HepG2 (cell line): ENCODE measurements at regions not wholly inside any gene's neighbourhood (a gene's known extent, or its start where the extent isn't known, plus 50 kb on each side); places are given as distances from the start of the nearest gene placed in this dataset.

Experiments used
- ATAC-seq: fragments of 200-7000 bp; cut with Tn5 transposase; 3 replicates; pipeline ENCODE4 v1.9.1; 2020; ENCODE audit warnings: mild to moderate bottlenecking, moderate library complexity
- BruUV-seq: library from RNA; stranded (reverse); fragments of 400-500 nt; replicated peaks from 2 replicates; lab custom pipeline; 2021; lab: Mats Ljungman, UMichigan
- CTCF ChIA-PET: fragments of 300-600 bp; formaldehyde crosslinking; extraction: SDS; loops from one replicate; lab custom pipeline; 2021; ENCODE audit warnings: low total read pairs, inconsistent platforms, low intra/inter-chr PET ratio; lab: Yijun Ruan, JAX
- POLR2A ChIA-PET: fragments of 350-600 bp; sonication (Branson Sonifier 250); formaldehyde crosslinking; loops from one replicate; lab custom pipeline; 2020; ENCODE audit warnings: antibody characterized with exemption, inconsistent platforms; lab: Yijun Ruan, JAX
- DNase-seq: peaks from one replicate; pipeline ENCODE4 v3.0.0-alpha.2; 2015; ENCODE audit warnings: low spot score
- FAIRE-seq: peaks from 3 replicates; lab custom pipeline; 2011; peaks lifted over from hg19 to GRCh38; lab: Jason Lieb, UNC
- H2AFZ ChIP-seq: one replicate; pipeline ENCODE4 v1.6.1; 2011; ENCODE audit warnings: low read length, inconsistent platforms
- H3K27ac ChIP-seq: fragments of 300-600 bp; 3 replicates; pipeline ENCODE4 v1.8.0; 2011; ENCODE audit warnings: mixed run types, mild to moderate bottlenecking, mixed read lengths, low read length, inconsistent platforms; ENCODE audit not compliant: insufficient read depth; ENCODE audit errors: extremely low read length
- H3K27me3 ChIP-seq, 2 experiments: fragments of 200-600 bp in 1 of 2; 2 replicates in 1 of 2; 3 replicates in 1 of 2; pipeline versions ENCODE4 v1.6.0 to v1.8.0; 2011; ENCODE audit warnings: low read length in 2 of 2, mild to moderate bottlenecking in 2 of 2, moderate library complexity in 2 of 2, inconsistent platforms in 1 of 2; ENCODE audit not compliant: insufficient read depth in 2 of 2, control insufficient read depth in 1 of 2
- H3K36me3 ChIP-seq, 2 experiments: fragments of 200-600 bp in 1 of 2; replicated peaks in 1 of 2; 2 replicates in 1 of 2; 3 replicates in 1 of 2; pipeline versions ENCODE4 v1.5.1 to v1.8.0; 2011; ENCODE audit warnings: low read length in 2 of 2, inconsistent platforms in 1 of 2; ENCODE audit not compliant: insufficient read depth in 2 of 2, control insufficient read depth in 1 of 2
- H3K4me1 ChIP-seq: 2 replicates; pipeline ENCODE4 v1.5.1; 2012; ENCODE audit warnings: low read length, inconsistent platforms; ENCODE audit not compliant: insufficient read depth
- H3K4me2 ChIP-seq: 2 replicates; pipeline ENCODE4 v1.6.0; 2011; ENCODE audit warnings: low read depth, low read length, inconsistent platforms
- H3K4me3 ChIP-seq, 3 experiments: fragments of 200-600 bp in 1 of 3; sonication (generic), shearing (Covaris generic) in 1 of 3; replicated peaks in 1 of 3; 2 replicates each; pipeline ENCODE4 v1.5.1; 2011 to 2016; ENCODE audit warnings: low read length in 3 of 3, inconsistent platforms in 2 of 3, low read depth in 2 of 3, mild to moderate bottlenecking in 2 of 3, control low read depth in 1 of 3, mixed read lengths in 1 of 3; ENCODE audit not compliant: insufficient read depth in 1 of 3
- H3K79me2 ChIP-seq: one replicate; pipeline ENCODE4 v1.6.1; 2011; ENCODE audit warnings: low read length, inconsistent platforms; ENCODE audit not compliant: insufficient read depth
- H3K9ac ChIP-seq: 2 replicates; pipeline ENCODE4 v1.6.0; 2011; ENCODE audit warnings: mild to moderate bottlenecking, low read depth, low read length, inconsistent platforms; ENCODE audit not compliant: insufficient read depth
- H3K9me3 ChIP-seq: 2 replicates; pipeline ENCODE4 v1.5.1; 2012; ENCODE audit warnings: mild to moderate bottlenecking, low read length
- H4K20me1 ChIP-seq: 2 replicates; pipeline ENCODE4 v1.6.0; 2011; ENCODE audit warnings: inconsistent platforms, mild to moderate bottlenecking, low read length, moderate library complexity; ENCODE audit not compliant: insufficient read depth
- ARNT2 ChIP-seq: sonication (generic); formaldehyde crosslinking; IDR thresholded peaks from 2 replicates; pipeline ENCODE4 v1.8.0; 2022; ENCODE audit warnings: mild to moderate bottlenecking, low read depth, missing genetic modification reagents, moderate library complexity
- BHLHE40 ChIP-seq: IDR thresholded peaks from 2 replicates; pipeline ENCODE4 v1.6.1; 2011; ENCODE audit warnings: low read length, improper control_type of control experiment
- CTCF ChIP-seq: sonication (generic); formaldehyde crosslinking; IDR thresholded peaks from 2 replicates; pipeline ENCODE4 v1.5.0; 2020; ENCODE audit warnings: mild to moderate bottlenecking, missing genetic modification reagents, moderate library complexity
- MAFF ChIP-seq: IDR thresholded peaks from 2 replicates; pipeline ENCODE4 v1.6.1; 2011; ENCODE audit warnings: low read depth, low read length, improper control_type of control experiment
- MAFK ChIP-seq, 2 experiments: IDR thresholded peaks in 1 of 2; conservative IDR thresholded peaks in 1 of 2; 2 replicates each; pipeline ENCODE4 v1.6.1; 2011; ENCODE audit warnings: improper control_type of control experiment in 2 of 2, low read length in 2 of 2
- NFIB ChIP-seq: sonication (generic); formaldehyde crosslinking; IDR thresholded peaks from 2 replicates; pipeline ENCODE4 v1.9.0; 2021; ENCODE audit warnings: missing genetic modification reagents, mild to moderate bottlenecking, borderline replicate concordance
- SMC3 ChIP-seq: IDR thresholded peaks from 2 replicates; pipeline ENCODE4 v1.6.1; 2011; ENCODE audit warnings: low read length, improper control_type of control experiment
- STAG1 ChIP-seq: sonication (generic); formaldehyde crosslinking; IDR thresholded peaks from 2 replicates; pipeline ENCODE4 v1.4.0; 2020; ENCODE audit warnings: missing genetic modification reagents
- USF2 ChIP-seq, 2 experiments: sonication (generic) in 1 of 2; formaldehyde crosslinking in 1 of 2; IDR thresholded peaks; 2 replicates each; pipeline versions ENCODE4 v1.5.1 to v1.6.1; 2011 to 2020; ENCODE audit warnings: borderline replicate concordance in 1 of 2, low read depth in 1 of 2, low read length in 1 of 2, mild to moderate bottlenecking in 1 of 2, missing genetic modification reagents in 1 of 2, moderate library complexity in 1 of 2
- XRCC5 ChIP-seq: fragments of 200-400 bp; formaldehyde crosslinking; optimal IDR thresholded peaks from 2 replicates; pipeline ENCODE3; 2017; ENCODE audit warnings: mild to moderate bottlenecking, low read length
- ZNF18 ChIP-seq: sonication (generic); formaldehyde crosslinking; IDR thresholded peaks from 2 replicates; pipeline ENCODE4 v1.8.0; 2022; ENCODE audit warnings: mild to moderate bottlenecking, missing genetic modification reagents; ENCODE audit not compliant: insufficient replicate concordance
- ZNF484 ChIP-seq: sonication (generic); formaldehyde crosslinking; IDR thresholded peaks from 2 replicates; pipeline ENCODE4 v1.5.1; 2020; ENCODE audit warnings: mild to moderate bottlenecking, low read depth, missing genetic modification reagents, borderline replicate concordance
- ZNF629 ChIP-seq: sonication (generic); formaldehyde crosslinking; conservative IDR thresholded peaks from 2 replicates; pipeline ENCODE4 v1.5.0; 2020; ENCODE audit warnings: missing genetic modification reagents
- ZNF652 ChIP-seq: IDR thresholded peaks from 2 replicates; pipeline ENCODE4 v1.6.1; 2016; ENCODE audit warnings: low read depth, borderline replicate concordance
- WGBS: methylation state at CpG from one replicate; pipeline ENCODE4 v1.1.6; 2017; ENCODE audit warnings: low lambda C conversion rate; 5-methylcytosine and 5-hydroxymethylcytosine counted together
- in situ Hi-C: cut with HindIII; loops from 2 replicates; pipeline ENCODE4 v1.10.0; 2017; ENCODE audit warnings: low pct_unique_long_range_greater_than_20kb; ENCODE audit not compliant: extremely low pct_ligation_motif_present
- intact Hi-C: fragments of 100-400 bp; cut with micrococcal nuclease; formaldehyde crosslinking; loops from one replicate; pipeline ENCODE4 v1.10.0; 2022; ENCODE audit not compliant: unreplicated experiment

DNA sequence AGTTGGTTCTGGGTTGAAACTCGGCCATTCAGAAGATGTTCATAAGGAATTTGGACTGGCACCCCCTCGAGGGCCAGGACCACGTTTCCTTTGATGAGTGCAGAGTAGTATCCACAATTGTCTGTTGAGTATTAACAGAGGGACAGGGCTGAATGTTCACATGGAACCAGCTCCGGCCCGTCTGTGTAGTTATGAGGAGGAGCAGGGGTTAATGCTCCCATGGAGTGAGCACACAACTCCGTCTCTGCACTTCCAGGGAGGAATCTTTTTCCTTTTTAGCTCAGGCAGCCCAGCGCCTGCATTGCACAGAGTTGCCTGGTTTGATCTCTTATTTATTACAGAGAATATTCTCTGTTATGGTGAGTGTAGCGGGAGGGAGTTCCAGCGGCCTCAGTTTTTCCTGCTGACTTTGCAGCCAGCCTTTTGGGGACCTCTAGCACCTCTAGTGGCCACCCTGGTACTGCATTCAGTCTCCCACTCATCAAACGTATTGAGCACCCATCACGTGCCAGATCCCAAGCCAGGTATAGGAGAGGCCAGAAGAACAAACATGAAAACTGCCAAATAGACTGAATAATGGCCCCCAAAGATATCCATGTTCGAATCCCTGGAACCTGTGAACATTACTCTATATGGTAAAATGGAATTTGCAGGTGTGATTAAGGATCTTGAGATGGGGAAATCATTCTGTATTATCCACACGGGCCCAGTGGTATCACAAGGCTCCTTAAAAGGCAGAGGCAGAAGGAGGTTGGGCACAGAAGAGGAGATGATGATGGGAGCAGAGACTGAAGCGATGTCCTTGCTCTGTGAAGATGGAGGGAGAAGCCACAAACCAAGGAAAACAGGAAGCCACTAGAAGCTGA is 167.7 kb upstream of the CSF3R start:
- Histone ChIP-seq H3K9ac (no peak overlapping the region), H3K4me2 (no peak overlapping the region), H3K9me3 (no peaks in the 10 kb centered on the region), H3K4me1 (no peaks in the 10 kb centered on the region), H4K20me1 (no peaks in the 10 kb centered on the region)
- DNase-seq (peak; percentile 51), ATAC-seq (peak; percentile 88)
- BruUV-seq = no TSS peak
- POLR2A ChIA-PET = no interaction called here
- peak; percentile 78 for TF ChIP-seq ZNF629 (CRISPR knock-in tag)
- TF ChIP-seq CTCF (CRISPR knock-in tag) = peak; percentile 67
- TF ChIP-seq STAG1 (CRISPR knock-in tag) = peak; percentile 47
- TF ChIP-seq MAFF = peak; percentile 79
- TF ChIP-seq NFIB (CRISPR knock-in tag) = no peak
- peak; percentile 65; the same call in 1 of the 2 replicates for TF ChIP-seq USF2 (IDR thresholded peaks at IDR 0.05; ENCODE audit: low read depth, low read length)
- TF ChIP-seq USF2 (CRISPR knock-in tag; IDR thresholded peaks at IDR 0.05; ENCODE audit: borderline replicate concordance) = peak; percentile 67; the same call in 1 of the 2 replicates
- peak; percentile 36; the same call in 1 of the 2 replicates for TF ChIP-seq ZNF652 (CRISPR knock-in tag)
- peak; percentile 94 for TF ChIP-seq BHLHE40
- TF ChIP-seq SMC3 = peak; percentile 22; the same call in 1 of the 2 replicates
- TF ChIP-seq ZNF18 = no peak
- peak; percentile 67 for TF ChIP-seq XRCC5
- TF ChIP-seq ARNT2 (CRISPR knock-in tag) = no peak
- no peak for TF ChIP-seq ZNF484 (CRISPR knock-in tag)
- TF ChIP-seq MAFK (conservative IDR thresholded peaks at IDR 0.05 in 1 of 2, IDR thresholded peaks at IDR 0.05 in 1 of 2; ENCODE audit: low read length in 2 of 2) = peak; percentile 80 to 83
- TF ChIP-seq, all 625 proteins: peak for 10
- Histone ChIP-seq H3K27ac (no peak overlapping the region), H3K79me2 (no peaks in the 10 kb centered on the region), H3K4me3 (no peak overlapping the region), H2AFZ (no peak overlapping the region), H3K36me3 (no peaks in the 10 kb centered on the region), H3K27me3 (peaks cover 3 to 23% of the 10 kb centered on the region in 2 experiments; a peak in 4 of 5 replicates)
- FAIRE-seq = peak; percentile 87
- CTCF ChIA-PET = interaction anchor here (1.0 to 1.5 kb wide), 2 partner anchors 74 to 204 kb away, joined by 3 to 4 read pairs; no protein-coding TSS in a partner anchor
- in situ Hi-C loops = no loop called here
- intact Hi-C loops = no loop called here
- WGBS = 10% methylated on average over 13 of the region's 14 CpGs
